Kidney epithelial cell (primary cell): ENCODE measurements at regions not wholly inside any gene's neighbourhood (a gene's known extent, or its start where the extent isn't known, plus 50 kb on each side); places are given as distances from the start of the nearest gene placed in this dataset.
"Not testable (repeated sequence)": the region's sequence is repeated elsewhere in the genome, so short reads cannot be mapped to it uniquely, and the experiment has no call there.

Source experiments
- DNase-seq: peaks from one replicate; pipeline ENCODE4 v3.0.0-alpha.2; 2010; ENCODE audit warnings: low read depth
- H3K27me3 ChIP-seq: 2 replicates; pipeline ENCODE4 v1.6.0; 2011; ENCODE audit warnings: low read length; ENCODE audit not compliant: control insufficient read depth, insufficient read depth
- H3K36me3 ChIP-seq: 2 replicates; pipeline ENCODE4 v1.5.1; 2011; ENCODE audit warnings: low read length; ENCODE audit not compliant: control insufficient read depth, insufficient read depth
- H3K4me3 ChIP-seq: 2 replicates; pipeline ENCODE4 v1.5.1; 2011; ENCODE audit warnings: low read depth, mild to moderate bottlenecking, control low read depth, low read length
- TF ChIP-seq, protein P1 (sequence below): IDR thresholded peaks from 2 replicates; pipeline ENCODE4 v1.5.1; 2011; ENCODE audit warnings: mild to moderate bottlenecking, moderate library complexity, low read length, control low read depth, inconsistent platforms; ENCODE audit not compliant: insufficient read depth, poor library complexity, severe bottlenecking

- H3K4me3 ChIP-seq, H3K36me3 ChIP-seq, H3K27me3 ChIP-seq, DNase-seq: not testable (repeated sequence)
Observed at GRCh38 chr10:29363930-29364329, 75.1 kb downstream of the LYZL1 start.

DNA sequence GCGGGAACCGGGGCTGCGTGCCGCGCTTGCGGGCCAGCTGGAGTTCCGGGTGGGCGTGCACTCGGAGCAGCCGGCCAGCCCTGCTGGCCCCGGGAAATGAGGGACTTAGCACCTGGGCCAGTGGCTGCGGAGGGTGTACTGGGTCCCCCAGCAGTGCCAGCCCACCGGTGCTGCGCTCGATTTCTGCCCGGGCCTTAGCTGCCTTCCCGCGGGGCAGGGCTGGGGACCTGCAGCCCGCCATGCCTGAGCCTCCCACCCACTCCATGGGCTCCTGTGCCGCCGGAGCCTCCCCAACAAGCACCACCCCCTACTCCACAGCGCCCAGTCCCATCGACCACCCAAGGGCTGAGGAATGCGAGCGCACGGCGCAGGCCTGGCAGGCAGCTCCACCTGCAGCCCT is 77.3 kb downstream of the LYZL1 start:
- not testable (repeated sequence) for H3K27me3 ChIP-seq

DNA sequence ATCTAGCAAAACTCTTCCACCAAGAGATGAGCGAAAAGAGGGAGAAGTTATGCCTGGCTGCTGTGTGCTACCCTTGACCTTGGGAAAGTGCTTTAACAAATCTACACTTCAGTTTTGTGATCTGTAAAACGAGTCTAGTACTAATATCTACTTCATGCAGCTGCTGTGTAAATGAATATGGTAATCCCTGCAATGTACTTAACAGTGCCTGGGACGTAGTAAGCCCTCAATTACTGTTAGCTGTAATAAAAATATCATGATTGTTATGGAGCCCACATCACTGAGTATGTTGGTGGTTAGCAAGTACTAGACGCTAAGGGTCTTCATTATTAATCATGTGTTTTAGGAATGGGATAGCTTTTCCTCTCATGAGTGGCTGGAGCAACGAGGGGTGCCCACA is 80.5 kb downstream of the LYZL1 start:
- DNase-seq, result no peak
- TF ChIP-seq, protein P1, sequence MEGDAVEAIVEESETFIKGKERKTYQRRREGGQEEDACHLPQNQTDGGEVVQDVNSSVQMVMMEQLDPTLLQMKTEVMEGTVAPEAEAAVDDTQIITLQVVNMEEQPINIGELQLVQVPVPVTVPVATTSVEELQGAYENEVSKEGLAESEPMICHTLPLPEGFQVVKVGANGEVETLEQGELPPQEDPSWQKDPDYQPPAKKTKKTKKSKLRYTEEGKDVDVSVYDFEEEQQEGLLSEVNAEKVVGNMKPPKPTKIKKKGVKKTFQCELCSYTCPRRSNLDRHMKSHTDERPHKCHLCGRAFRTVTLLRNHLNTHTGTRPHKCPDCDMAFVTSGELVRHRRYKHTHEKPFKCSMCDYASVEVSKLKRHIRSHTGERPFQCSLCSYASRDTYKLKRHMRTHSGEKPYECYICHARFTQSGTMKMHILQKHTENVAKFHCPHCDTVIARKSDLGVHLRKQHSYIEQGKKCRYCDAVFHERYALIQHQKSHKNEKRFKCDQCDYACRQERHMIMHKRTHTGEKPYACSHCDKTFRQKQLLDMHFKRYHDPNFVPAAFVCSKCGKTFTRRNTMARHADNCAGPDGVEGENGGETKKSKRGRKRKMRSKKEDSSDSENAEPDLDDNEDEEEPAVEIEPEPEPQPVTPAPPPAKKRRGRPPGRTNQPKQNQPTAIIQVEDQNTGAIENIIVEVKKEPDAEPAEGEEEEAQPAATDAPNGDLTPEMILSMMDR, result no peak
- H3K27me3 ChIP-seq, result no peaks in the 10 kb centered on the region
- no peak overlapping the region for H3K4me3 ChIP-seq
- H3K36me3 ChIP-seq, result no peaks in the 10 kb centered on the region

More for the DNA sequence above, 77.3 kb downstream of the LYZL1 start:
- H3K36me3 ChIP-seq, DNase-seq, H3K4me3 ChIP-seq: not testable (repeated sequence)

- H3K27me3 ChIP-seq, result no peaks in the 10 kb centered on the region
- no peak overlapping the region for H3K4me3 ChIP-seq
- no peaks in the 10 kb centered on the region for H3K36me3 ChIP-seq
- DNase-seq, result no peak
- TF ChIP-seq, protein P1, result no peak
Observed at GRCh38 chr10:29370097-29371092, 81.5 kb downstream of the LYZL1 start.

DNA sequence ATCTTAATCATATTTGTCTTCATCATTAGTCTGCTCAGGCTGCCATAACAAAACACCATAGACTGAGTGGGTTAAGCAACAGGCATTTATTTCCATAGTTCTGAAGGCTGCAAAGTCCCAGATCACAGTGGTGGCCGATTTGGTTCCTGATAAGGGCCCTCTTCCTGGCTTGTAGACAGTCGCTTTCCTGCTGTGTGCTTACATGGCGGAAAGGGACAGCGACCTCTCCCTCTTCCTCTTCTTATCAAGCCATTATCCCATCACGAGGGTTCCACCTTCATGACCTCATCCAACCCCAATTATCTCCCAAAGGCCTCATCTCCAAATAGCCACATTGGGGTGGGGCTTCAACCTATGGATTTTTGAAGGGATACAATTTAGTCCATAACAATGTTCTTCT is 84.0 kb downstream of the LYZL1 start:
- Histone ChIP-seq H3K4me3 (no peak overlapping the region), H3K27me3 (no peaks in the 10 kb centered on the region), H3K36me3 (no peaks in the 10 kb centered on the region)
- TF ChIP-seq, protein P1, result no peak
- DNase-seq, result no peak

GRCh38 chr10:29374162-29374561 is 85.3 kb downstream of the LYZL1 start:
- Histone ChIP-seq H3K27me3 (no peaks in the 10 kb centered on the region), H3K4me3 (no peak overlapping the region), H3K36me3 (no peaks in the 10 kb centered on the region)
- TF ChIP-seq, protein P1, result no peak
- DNase-seq, result no peak

GRCh38 chr10:29375888-29376287 is 87.0 kb downstream of the LYZL1 start:
- DNase-seq, result no peak
- TF ChIP-seq, protein P1, result no peak
- H3K36me3 ChIP-seq, result no peaks in the 10 kb centered on the region
- no peaks in the 10 kb centered on the region for H3K27me3 ChIP-seq
- no peak overlapping the region for H3K4me3 ChIP-seq
